Progenitor cell of endocrine pancreas (in vitro differentiated cells): ENCODE measurements at regions not wholly inside any gene's neighbourhood (a gene's known extent, or its start where the extent isn't known, plus 50 kb on each side); places are given as distances from the start of the nearest gene placed in this dataset.

Experiments used
- DNase-seq: peaks from one replicate; pipeline ENCODE4 v3.0.0; 2021; ENCODE audit warnings: low spot score; ENCODE audit not compliant: unreplicated experiment
- H3K27ac Mint-ChIP-seq: 2 replicates; pipeline ENCODE4 v1.8.0; 2021; ENCODE audit warnings: mild to moderate bottlenecking, moderate library complexity, mixed read lengths
- H3K27me3 Mint-ChIP-seq: 2 replicates; pipeline ENCODE4 v1.8.0; 2021; ENCODE audit warnings: mixed read lengths
- H3K36me3 Mint-ChIP-seq: 2 replicates; pipeline ENCODE4 v1.8.0; 2022; ENCODE audit warnings: mixed read lengths; ENCODE audit not compliant: insufficient read depth
- H3K4me1 Mint-ChIP-seq: 2 replicates; pipeline ENCODE4 v1.8.0; 2021; ENCODE audit warnings: low read depth, mixed read lengths
- H3K4me3 Mint-ChIP-seq: 2 replicates; pipeline ENCODE4 v1.8.0; 2021; ENCODE audit warnings: low read depth, mild to moderate bottlenecking, moderate library complexity, mixed read lengths
- H3K9me3 Mint-ChIP-seq: 2 replicates; pipeline ENCODE4 v1.8.0; 2021; ENCODE audit warnings: low read depth, mixed read lengths
- CTCF ChIP-seq: fragments of 200-600 bp; sonication (generic); IDR thresholded peaks from one replicate; pipeline ENCODE4 v1.5.0; 2021; ENCODE audit warnings: antibody characterized with exemption, mild to moderate bottlenecking; ENCODE audit not compliant: unreplicated experiment

- Mint-ChIP-seq H3K4me3 (no peak overlapping the region), H3K27me3 (no peaks in the 10 kb centered on the region), H3K36me3 (no peaks in the 10 kb centered on the region), H3K9me3 (no peaks in the 10 kb centered on the region), H3K27ac (no peak overlapping the region), H3K4me1 (no peaks in the 10 kb centered on the region)
- no peak for DNase-seq
- no peak for TF ChIP-seq CTCF
Measured at GRCh38 chr13:78410847-78411246, 192.5 kb downstream of the POU4F1 start.

- no peaks in the 10 kb centered on the region for H3K36me3 Mint-ChIP-seq
- TF ChIP-seq CTCF = no peak
- H3K4me1 Mint-ChIP-seq = no peaks in the 10 kb centered on the region
- H3K27ac Mint-ChIP-seq = no peak overlapping the region
- H3K27me3 Mint-ChIP-seq = peaks cover under 1% of the 10 kb centered on the region
- H3K9me3 Mint-ChIP-seq = no peaks in the 10 kb centered on the region
- DNase-seq = no peak
- no peak overlapping the region for H3K4me3 Mint-ChIP-seq
Measured at GRCh38 chr13:78410164-78410563, 193.2 kb downstream of the POU4F1 start.

- Mint-ChIP-seq H3K36me3 (no peaks in the 10 kb centered on the region), H3K4me3 (no peak overlapping the region), H3K9me3 (no peaks in the 10 kb centered on the region), H3K27me3 (peaks cover 5% of the 10 kb centered on the region), H3K4me1 (no peaks in the 10 kb centered on the region), H3K27ac (no peak overlapping the region)
- no peak for TF ChIP-seq CTCF
- no peak for DNase-seq
Measured at GRCh38 chr13:78409172-78409571, 194.2 kb downstream of the POU4F1 start.

- Mint-ChIP-seq H3K9me3 (no peaks in the 10 kb centered on the region), H3K36me3 (no peaks in the 10 kb centered on the region), H3K4me3 (no peak overlapping the region), H3K27me3 (peaks cover 5% of the 10 kb centered on the region), H3K27ac (no peak overlapping the region), H3K4me1 (no peaks in the 10 kb centered on the region)
- TF ChIP-seq CTCF = no peak
- no peak for DNase-seq
Measured at GRCh38 chr13:78404846-78405360, 198.4 kb downstream of the POU4F1 start.

- no peak for TF ChIP-seq CTCF
- H3K27ac Mint-ChIP-seq = no peak overlapping the region
- peaks cover 8% of the 10 kb centered on the region for H3K27me3 Mint-ChIP-seq
- H3K9me3 Mint-ChIP-seq = no peaks in the 10 kb centered on the region
- H3K36me3 Mint-ChIP-seq = no peaks in the 10 kb centered on the region
- H3K4me3 Mint-ChIP-seq = no peak overlapping the region
- DNase-seq = no peak
- no peaks in the 10 kb centered on the region for H3K4me1 Mint-ChIP-seq
Measured at GRCh38 chr13:78402708-78403400, 200.5 kb downstream of the POU4F1 start.
